ENCODE measurements at regions not wholly inside any gene's neighbourhood (a gene's known extent, or its start where the extent isn't known, plus 50 kb on each side); places are given as distances from the start of the nearest gene placed in this dataset.

GRCh38 chr4:164551713-164552040 lies 202.3 kb upstream of the SMIM31 start:
- H3K4me3 ChIP-seq (ENCODE audit: low read depth, low read length): no peak overlapping the region
- no peak for TF ChIP-seq CTCF (IDR thresholded peaks at IDR 0.05; ENCODE audit: insufficient read depth, low read depth, low read length)
- DNase-seq (ENCODE audit: low read depth): no peak

- DNase-seq (ENCODE audit: low read depth): no peak
- no peak for TF ChIP-seq CTCF (IDR thresholded peaks at IDR 0.05; ENCODE audit: insufficient read depth, low read depth, low read length)
- no peak overlapping the region for H3K4me3 ChIP-seq (ENCODE audit: low read depth, low read length)
Measured at GRCh38 chr4:164571593-164572390, 182.1 kb upstream of the SMIM31 start.

DNA sequence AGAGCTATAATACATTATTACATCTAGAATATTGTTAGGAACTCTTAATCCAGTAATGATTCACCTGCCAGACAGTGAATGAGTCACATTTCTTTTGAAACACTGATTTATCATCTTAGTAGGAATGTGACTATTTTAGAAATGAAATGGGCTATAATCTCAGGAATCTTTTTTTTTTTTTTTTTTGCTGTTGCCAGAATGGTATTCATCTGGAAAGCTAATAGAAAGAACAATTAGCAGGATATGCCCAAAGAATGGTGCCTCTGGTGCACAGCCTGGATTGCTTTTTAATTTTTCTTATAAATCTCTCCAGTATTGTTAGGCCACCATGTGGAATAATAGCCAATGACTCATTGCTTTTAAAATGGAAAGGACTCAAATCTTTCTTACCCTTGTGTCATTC lies 181.1 kb upstream of the SMIM31 start:
- no peak for DNase-seq (ENCODE audit: low read depth)
- no peak for TF ChIP-seq CTCF (IDR thresholded peaks at IDR 0.05; ENCODE audit: insufficient read depth, low read depth, low read length)
- H3K4me3 ChIP-seq (ENCODE audit: low read depth, low read length): no peak overlapping the region

DNA sequence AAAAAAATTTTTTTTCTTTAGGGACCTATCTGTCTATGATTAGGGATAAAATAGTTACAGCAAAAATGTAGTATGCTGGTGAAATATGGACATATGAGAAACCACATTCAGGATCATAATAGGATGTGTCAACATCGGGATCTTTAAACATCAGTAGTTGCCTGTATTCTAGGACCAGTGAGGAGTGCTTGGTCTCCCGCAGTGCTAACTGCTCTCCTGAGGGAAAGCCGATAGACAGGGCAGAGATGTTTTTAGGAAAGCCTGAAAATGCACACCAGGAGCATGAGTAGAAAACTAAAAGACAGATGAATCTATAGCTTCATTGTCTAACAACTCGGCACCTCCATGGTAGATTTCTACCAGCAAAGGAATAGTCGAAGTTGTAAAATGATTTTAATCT lies 178.1 kb upstream of the SMIM31 start:
- H3K4me3 ChIP-seq (ENCODE audit: low read depth, low read length): no peak overlapping the region
- DNase-seq (ENCODE audit: low read depth): no peak
- no peak for TF ChIP-seq CTCF (IDR thresholded peaks at IDR 0.05; ENCODE audit: insufficient read depth, low read depth, low read length)

- DNase-seq (ENCODE audit: low read depth): no peak
- no peak overlapping the region for H3K4me3 ChIP-seq (ENCODE audit: low read depth, low read length)
- no peak for TF ChIP-seq CTCF (IDR thresholded peaks at IDR 0.05; ENCODE audit: insufficient read depth, low read depth, low read length)
Measured at GRCh38 chr4:164579270-164579942, 174.5 kb upstream of the SMIM31 start.

DNA sequence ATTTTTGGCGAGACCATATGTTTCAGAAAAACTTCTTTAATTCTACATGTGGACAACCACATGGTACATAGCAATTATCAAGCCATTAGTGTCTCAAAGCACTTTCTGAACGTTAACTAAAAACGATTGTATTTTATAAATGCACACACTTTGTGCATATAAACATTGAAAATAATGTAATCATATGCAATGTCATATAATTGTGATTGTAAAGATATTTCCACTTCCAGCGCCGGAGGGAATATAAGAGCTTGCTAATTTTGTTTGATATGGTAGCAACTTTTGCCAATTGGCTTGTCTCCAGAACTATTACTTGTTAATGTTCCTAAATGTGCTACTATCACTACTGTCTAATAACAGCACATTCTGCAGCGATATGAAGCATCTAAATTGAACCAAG lies 162.3 kb upstream of the SMIM31 start:
- no peak for DNase-seq (ENCODE audit: low read depth)
- TF ChIP-seq CTCF (IDR thresholded peaks at IDR 0.05; ENCODE audit: insufficient read depth, low read depth, low read length): no peak
- no peak overlapping the region for H3K4me3 ChIP-seq (ENCODE audit: low read depth, low read length)

Data from fibroblast of villous mesenchyme (primary cell).